ENCODE measurements at regions not wholly inside any gene's neighbourhood (a gene's known extent, or its start where the extent isn't known, plus 50 kb on each side); places are given as distances from the start of the nearest gene placed in this dataset.

- no peak for TF ChIP-seq EZH2phosphoT487 (IDR thresholded peaks at IDR 0.05)
- no peak for TF ChIP-seq CTCF (IDR thresholded peaks at IDR 0.05)
- no peak for TF ChIP-seq EZH2 (IDR thresholded peaks at IDR 0.05)
Observed at GRCh38 chr1:22383526-22384294, 67.9 kb upstream of the ZBTB40 start.

Data from neural progenitor cell (in vitro differentiated cells).